Spleen (tissue), 7 donors: ENCODE measurements at regions not wholly inside any gene's neighbourhood (a gene's known extent, or its start where the extent isn't known, plus 50 kb on each side); places are given as distances from the start of the nearest gene placed in this dataset.

Source experiments
- POLR2A ChIP-seq, 3 donors: fragments of 450-650 bp; IDR thresholded peaks; one replicate each; pipeline ENCODE4 v1.5.1; 2017; ENCODE audit warnings: antibody characterized with exemption in 3 of 3, mild to moderate bottlenecking in 1 of 3
- TF ChIP-seq, protein P1 (sequence below), 11 experiments: fragments of 200-600 bp in 7 of 11; fragments of 450-650 bp in 4 of 11; sonication (generic) in 4 of 11; IDR thresholded peaks in 8 of 11; conservative IDR thresholded peaks in 3 of 11; 1 replicate in 7 of 11; 2 replicates in 4 of 11; pipeline versions ENCODE4 v1.4.0 to v1.8.0; 2016 to 2021; ENCODE audit warnings: antibody characterized with exemption in 11 of 11, inconsistent platforms in 4 of 11, mild to moderate bottlenecking in 1 of 11
- donor health status: DM: no; HTN: no; CAD: no; lungs with moderate emphysema.
- donor health status: DM: no; HTN: no; CAD: no.
- donor health status: DM: no; HTN: no; CAD: no.

DNA sequence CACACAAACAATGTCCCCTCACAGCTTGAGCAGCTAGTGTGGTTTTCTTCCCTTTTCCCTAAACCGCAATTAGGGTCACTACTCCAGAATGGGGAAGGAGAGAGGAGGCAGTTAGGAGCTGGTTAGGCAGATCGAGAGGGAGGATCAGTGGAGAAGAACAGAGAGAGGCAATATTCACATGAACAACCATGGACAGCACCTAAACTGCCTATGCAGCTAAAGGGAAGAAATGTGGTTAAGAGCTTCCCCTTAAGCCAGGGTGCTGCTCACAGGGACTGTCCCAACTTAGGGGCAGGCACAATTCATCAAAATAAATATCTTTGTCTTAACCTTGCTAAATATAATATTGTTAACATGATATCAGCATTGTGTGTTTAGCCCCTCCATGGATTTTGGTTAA, 359.3 kb upstream of the CDH18 start:
- TF ChIP-seq, protein P1, sequence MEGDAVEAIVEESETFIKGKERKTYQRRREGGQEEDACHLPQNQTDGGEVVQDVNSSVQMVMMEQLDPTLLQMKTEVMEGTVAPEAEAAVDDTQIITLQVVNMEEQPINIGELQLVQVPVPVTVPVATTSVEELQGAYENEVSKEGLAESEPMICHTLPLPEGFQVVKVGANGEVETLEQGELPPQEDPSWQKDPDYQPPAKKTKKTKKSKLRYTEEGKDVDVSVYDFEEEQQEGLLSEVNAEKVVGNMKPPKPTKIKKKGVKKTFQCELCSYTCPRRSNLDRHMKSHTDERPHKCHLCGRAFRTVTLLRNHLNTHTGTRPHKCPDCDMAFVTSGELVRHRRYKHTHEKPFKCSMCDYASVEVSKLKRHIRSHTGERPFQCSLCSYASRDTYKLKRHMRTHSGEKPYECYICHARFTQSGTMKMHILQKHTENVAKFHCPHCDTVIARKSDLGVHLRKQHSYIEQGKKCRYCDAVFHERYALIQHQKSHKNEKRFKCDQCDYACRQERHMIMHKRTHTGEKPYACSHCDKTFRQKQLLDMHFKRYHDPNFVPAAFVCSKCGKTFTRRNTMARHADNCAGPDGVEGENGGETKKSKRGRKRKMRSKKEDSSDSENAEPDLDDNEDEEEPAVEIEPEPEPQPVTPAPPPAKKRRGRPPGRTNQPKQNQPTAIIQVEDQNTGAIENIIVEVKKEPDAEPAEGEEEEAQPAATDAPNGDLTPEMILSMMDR (IDR thresholded peaks at IDR 0.05 in 8 of 11, conservative IDR thresholded peaks at IDR 0.05 in 3 of 11): no peak
- no peak for TF ChIP-seq POLR2A (IDR thresholded peaks at IDR 0.05)
